HG02623 (cell line): ENCODE measurements at regions not wholly inside any gene's neighbourhood (a gene's known extent, or its start where the extent isn't known, plus 50 kb on each side); places are given as distances from the start of the nearest gene placed in this dataset.
"Not testable (repeated sequence)": the region's sequence is repeated elsewhere in the genome, so short reads cannot be mapped to it uniquely, and the experiment has no call there.

Experiments
- ATAC-seq: cut with Tn5 transposase; IDR thresholded peaks from one replicate; pipeline ENCODE4 v1.9.1; 2021; ENCODE audit warnings: moderate library complexity; ENCODE audit not compliant: unreplicated experiment

- no peak for ATAC-seq
Measured at GRCh38 chr12:17361224-17361623, 728.8 kb downstream of the RERGL start.

GRCh38 chr12:17358835-17359234 lies 731.2 kb downstream of the RERGL start:
- no peak for ATAC-seq

- no peak for ATAC-seq
Measured at GRCh38 chr12:17357396-17357795, 732.6 kb downstream of the RERGL start.

GRCh38 chr12:17352164-17352563 lies 737.8 kb downstream of the RERGL start:
- ATAC-seq = no peak

GRCh38 chr12:17348311-17348710 lies 741.7 kb downstream of the RERGL start:
- no peak for ATAC-seq

- no peak for ATAC-seq
Measured at GRCh38 chr12:17344649-17345048, 738.7 kb upstream of the LMO3 start.

- no peak for ATAC-seq
Measured at GRCh38 chr12:17342381-17342961, 736.5 kb upstream of the LMO3 start.

- ATAC-seq = no peak
Measured at GRCh38 chr12:17335487-17335886, 729.5 kb upstream of the LMO3 start.

- ATAC-seq = no peak
Measured at GRCh38 chr12:17334784-17335183, 728.8 kb upstream of the LMO3 start.

- no peak for ATAC-seq
Measured at GRCh38 chr12:17333287-17333686, 727.3 kb upstream of the LMO3 start.

- ATAC-seq = no peak
Measured at GRCh38 chr12:17326649-17327048, 720.7 kb upstream of the LMO3 start.

GRCh38 chr12:17322090-17322489 lies 716.1 kb upstream of the LMO3 start:
- ATAC-seq = no peak

- no peak for ATAC-seq
Measured at GRCh38 chr12:17304503-17305347, 698.8 kb upstream of the LMO3 start.

GRCh38 chr12:17302001-17302400 lies 696.0 kb upstream of the LMO3 start:
- ATAC-seq = no peak

- ATAC-seq = no peak
Measured at GRCh38 chr12:17301544-17301943, 695.6 kb upstream of the LMO3 start.

- no peak for ATAC-seq
Measured at GRCh38 chr12:17296882-17297281, 690.9 kb upstream of the LMO3 start.

GRCh38 chr12:17286874-17287273 lies 680.9 kb upstream of the LMO3 start:
- no peak for ATAC-seq

GRCh38 chr12:17284873-17285272 lies 678.9 kb upstream of the LMO3 start:
- ATAC-seq = no peak

GRCh38 chr12:17283563-17283962 lies 677.6 kb upstream of the LMO3 start:
- no peak for ATAC-seq

GRCh38 chr12:17282169-17282568 lies 676.2 kb upstream of the LMO3 start:
- not testable (repeated sequence) for ATAC-seq

GRCh38 chr12:17278946-17279345 lies 673.0 kb upstream of the LMO3 start:
- no peak for ATAC-seq

- ATAC-seq = no peak
Measured at GRCh38 chr12:17276196-17276595, 670.2 kb upstream of the LMO3 start.

- ATAC-seq = no peak
Measured at GRCh38 chr12:17266856-17267255, 660.9 kb upstream of the LMO3 start.
